ENCODE measurements at regions not wholly inside any gene's neighbourhood (a gene's known extent, or its start where the extent isn't known, plus 50 kb on each side); places are given as distances from the start of the nearest gene placed in this dataset.

- H3K4me1 ChIP-seq (ENCODE audit: control insufficient read depth, extremely low read depth, insufficient read depth, low read length): no peaks in the 10 kb centered on the region
- no peaks in the 10 kb centered on the region for H3K27me3 ChIP-seq (ENCODE audit: control insufficient read depth, insufficient read depth, low read length)
- no peaks in the 10 kb centered on the region for H4K20me1 ChIP-seq (ENCODE audit: control insufficient read depth, extremely low read depth, insufficient read depth, low read length)
- no peak overlapping the region for H2AFZ ChIP-seq (ENCODE audit: low read length)
- no peaks in the 10 kb centered on the region for H3K79me2 ChIP-seq (ENCODE audit: control insufficient read depth, insufficient read depth, low read length)
- no peak overlapping the region for H3K4me3 ChIP-seq (replicated peaks in 1 of 4; ENCODE audit: control extremely low read depth in 1 of 4, insufficient read depth in 1 of 4, low read depth in 3 of 4, low read length in 4 of 4)
- H3K27ac ChIP-seq (ENCODE audit: insufficient read depth, low read length): no peak overlapping the region
- H3K4me2 ChIP-seq (ENCODE audit: extremely low read depth, insufficient read depth, low read length): no peak overlapping the region
- H3K9me3 ChIP-seq (ENCODE audit: control insufficient read depth, insufficient read depth, low read depth, low read length): no peaks in the 10 kb centered on the region
- no peak for TF ChIP-seq EZH2 (IDR thresholded peaks at IDR 0.05; ENCODE audit: low read length, missing control alignments)
- peak; percentile 93 to 98 for TF ChIP-seq CTCF (conservative IDR thresholded peaks at IDR 0.05 in 1 of 2, IDR thresholded peaks at IDR 0.05 in 1 of 2; ENCODE audit: low read depth in 1 of 2, low read length in 2 of 2)
- DNase-seq (ENCODE audit: low read depth in 2 of 2): peak; percentile 46 to 77
- no peaks in the 10 kb centered on the region for H3K36me3 ChIP-seq (ENCODE audit: control insufficient read depth, insufficient read depth, low read length)
- no peak overlapping the region for H3K9ac ChIP-seq (ENCODE audit: insufficient read depth, low read length)
Measured at GRCh38 chr10:28241741-28242399, 61.0 kb downstream of the MPP7 start.

GRCh38 chr10:28240400-28240799 lies 62.5 kb downstream of the MPP7 start:
- no peak overlapping the region for H3K9ac ChIP-seq (ENCODE audit: insufficient read depth, low read length)
- no peak overlapping the region for H2AFZ ChIP-seq (ENCODE audit: low read length)
- no peaks in the 10 kb centered on the region for H3K4me1 ChIP-seq (ENCODE audit: control insufficient read depth, extremely low read depth, insufficient read depth, low read length)
- H3K36me3 ChIP-seq (ENCODE audit: control insufficient read depth, insufficient read depth, low read length): no peaks in the 10 kb centered on the region
- no peak overlapping the region for H3K27ac ChIP-seq (ENCODE audit: insufficient read depth, low read length)
- TF ChIP-seq EZH2 (IDR thresholded peaks at IDR 0.05; ENCODE audit: low read length, missing control alignments): no peak
- no peak for TF ChIP-seq CTCF (conservative IDR thresholded peaks at IDR 0.05 in 1 of 2, IDR thresholded peaks at IDR 0.05 in 1 of 2; ENCODE audit: low read depth in 1 of 2, low read length in 2 of 2)
- H4K20me1 ChIP-seq (ENCODE audit: control insufficient read depth, extremely low read depth, insufficient read depth, low read length): no peaks in the 10 kb centered on the region
- H3K9me3 ChIP-seq (ENCODE audit: control insufficient read depth, insufficient read depth, low read depth, low read length): no peaks in the 10 kb centered on the region
- no peak overlapping the region for H3K4me3 ChIP-seq (replicated peaks in 1 of 4; ENCODE audit: control extremely low read depth in 1 of 4, insufficient read depth in 1 of 4, low read depth in 3 of 4, low read length in 4 of 4)
- no peak overlapping the region for H3K4me2 ChIP-seq (ENCODE audit: extremely low read depth, insufficient read depth, low read length)
- DNase-seq (ENCODE audit: low read depth in 2 of 2): no peak
- H3K27me3 ChIP-seq (ENCODE audit: control insufficient read depth, insufficient read depth, low read length): no peaks in the 10 kb centered on the region
- H3K79me2 ChIP-seq (ENCODE audit: control insufficient read depth, insufficient read depth, low read length): no peaks in the 10 kb centered on the region

GRCh38 chr10:28236591-28236990 lies 66.3 kb downstream of the MPP7 start:
- TF ChIP-seq EZH2 (IDR thresholded peaks at IDR 0.05; ENCODE audit: low read length, missing control alignments) (no peak), CTCF (conservative IDR thresholded peaks at IDR 0.05 in 1 of 2, IDR thresholded peaks at IDR 0.05 in 1 of 2; ENCODE audit: low read depth in 1 of 2, low read length in 2 of 2) (no peak)
- H3K27me3 ChIP-seq (ENCODE audit: control insufficient read depth, insufficient read depth, low read length): no peaks in the 10 kb centered on the region
- no peak overlapping the region for H3K4me2 ChIP-seq (ENCODE audit: extremely low read depth, insufficient read depth, low read length)
- no peak overlapping the region for H3K9ac ChIP-seq (ENCODE audit: insufficient read depth, low read length)
- H3K36me3 ChIP-seq (ENCODE audit: control insufficient read depth, insufficient read depth, low read length): no peaks in the 10 kb centered on the region
- H3K4me3 ChIP-seq (replicated peaks in 1 of 4; ENCODE audit: control extremely low read depth in 1 of 4, insufficient read depth in 1 of 4, low read depth in 3 of 4, low read length in 4 of 4): no peak overlapping the region
- no peaks in the 10 kb centered on the region for H3K4me1 ChIP-seq (ENCODE audit: control insufficient read depth, extremely low read depth, insufficient read depth, low read length)
- H2AFZ ChIP-seq (ENCODE audit: low read length): no peak overlapping the region
- no peaks in the 10 kb centered on the region for H3K9me3 ChIP-seq (ENCODE audit: control insufficient read depth, insufficient read depth, low read depth, low read length)
- peak; percentile 28 to 31 for DNase-seq (ENCODE audit: low read depth in 2 of 2)
- no peaks in the 10 kb centered on the region for H4K20me1 ChIP-seq (ENCODE audit: control insufficient read depth, extremely low read depth, insufficient read depth, low read length)
- no peak overlapping the region for H3K27ac ChIP-seq (ENCODE audit: insufficient read depth, low read length)
- no peaks in the 10 kb centered on the region for H3K79me2 ChIP-seq (ENCODE audit: control insufficient read depth, insufficient read depth, low read length)
